K562 (cell line): ENCODE measurements at regions not wholly inside any gene's neighbourhood (a gene's known extent, or its start where the extent isn't known, plus 50 kb on each side); places are given as distances from the start of the nearest gene placed in this dataset.

Source experiments
- ATAC-seq: fragments of 200-7000 bp; cut with Tn5 transposase; 3 replicates; pipeline ENCODE4 v1.9.1; 2020; ENCODE audit warnings: moderate library complexity
- BruUV-seq: library from RNA; stranded (reverse); fragments of 400-500 nt; replicated peaks from 2 replicates; lab custom pipeline; 2021; lab: Mats Ljungman, UMichigan
- CTCF ChIA-PET: fragments of 300-600 bp; formaldehyde crosslinking; extraction: SDS; loops from one replicate; lab custom pipeline; 2021; ENCODE audit warnings: low intra/inter-chr PET ratio; lab: Yijun Ruan, JAX
- POLR2A ChIA-PET: fragments of 300-600, 350-650 bp; sonication (Branson Sonifier 250); formaldehyde crosslinking; extraction: SDS; loops from one replicate; lab custom pipeline; 2021; ENCODE audit warnings: antibody characterized with exemption, inconsistent platforms; lab: Yijun Ruan, JAX
- DNase-seq, 4 experiments: peaks; one replicate each; pipeline versions ENCODE4 v3.0.0 to v3.0.0-alpha.2; 2011 to 2018; ENCODE audit warnings: low spot score in 3 of 4, mixed read lengths in 3 of 4; ENCODE audit errors: extremely low read depth in 1 of 4
- FAIRE-seq: peaks from 2 replicates; lab custom pipeline; 2011; peaks lifted over from hg19 to GRCh38; lab: Jason Lieb, UNC
- H2AFZ ChIP-seq: 2 replicates; pipeline ENCODE4 v1.6.0; 2011; ENCODE audit warnings: low read depth, low read length, control low read depth, inconsistent platforms
- H3K27ac ChIP-seq: fragments of 200-600 bp; 3 replicates; pipeline ENCODE4 v1.8.0; 2011; ENCODE audit warnings: low read depth, mild to moderate bottlenecking, control low read depth, inconsistent platforms, low read length, moderate library complexity, mixed read lengths; ENCODE audit errors: extremely low read depth
- H3K27me3 ChIP-seq, 2 experiments: fragments of 300-600 bp in 1 of 2; 2 replicates in 1 of 2; 3 replicates in 1 of 2; pipeline versions ENCODE4 v1.6.0 to v1.8.0; 2011; ENCODE audit warnings: inconsistent platforms in 2 of 2, low read length in 2 of 2, mild to moderate bottlenecking in 1 of 2, mixed read lengths in 1 of 2, moderate library complexity in 1 of 2; ENCODE audit not compliant: control insufficient read depth in 2 of 2, insufficient read depth in 2 of 2
- H3K36me3 ChIP-seq: fragments of 300-600 bp; 3 replicates; pipeline ENCODE4 v1.8.0; 2011; ENCODE audit warnings: mild to moderate bottlenecking, low read length, inconsistent platforms; ENCODE audit not compliant: control insufficient read depth, insufficient read depth
- H3K4me1 ChIP-seq, 2 experiments: fragments of 200-600 bp in 1 of 2; replicated peaks in 1 of 2; 2 replicates in 1 of 2; 3 replicates in 1 of 2; pipeline versions ENCODE4 v1.5.1 to v1.8.0; 2011; ENCODE audit warnings: inconsistent platforms in 2 of 2, low read length in 2 of 2, mild to moderate bottlenecking in 1 of 2, mixed read lengths in 1 of 2, moderate library complexity in 1 of 2; ENCODE audit not compliant: control insufficient read depth in 2 of 2, insufficient read depth in 2 of 2
- H3K4me2 ChIP-seq: 2 replicates; pipeline ENCODE4 v1.6.1; 2011; ENCODE audit warnings: low read length, control low read depth, inconsistent platforms, mixed read lengths; ENCODE audit not compliant: insufficient read depth
- H3K4me3 ChIP-seq: fragments of 200-600 bp; sonication (generic), shearing (Covaris generic); 2 replicates; pipeline ENCODE4 v1.5.1; 2016; ENCODE audit warnings: control low read depth, inconsistent platforms
- H3K79me2 ChIP-seq: fragments of 200-600 bp; 3 replicates; pipeline ENCODE4 v1.8.0; 2011; ENCODE audit warnings: low read length, inconsistent platforms; ENCODE audit not compliant: control insufficient read depth, insufficient read depth
- H3K9ac ChIP-seq, 2 experiments: 2 replicates each; pipeline versions ENCODE4 v1.6.0 to v1.6.1; 2011; ENCODE audit warnings: low read depth in 2 of 2, low read length in 2 of 2, control low read depth in 1 of 2, inconsistent platforms in 1 of 2, mild to moderate bottlenecking in 1 of 2, mixed read lengths in 1 of 2; ENCODE audit not compliant: insufficient read depth in 1 of 2
- H3K9me1 ChIP-seq: one replicate; pipeline ENCODE4 v1.6.0; 2011; ENCODE audit warnings: inconsistent platforms, mild to moderate bottlenecking, low read length, moderate library complexity; ENCODE audit not compliant: control insufficient read depth, insufficient read depth
- H3K9me3 ChIP-seq: replicated peaks from 2 replicates; pipeline ENCODE4 v1.5.1; 2011; ENCODE audit warnings: low read depth, low read length, inconsistent platforms; ENCODE audit not compliant: control insufficient read depth, insufficient read depth
- H4K20me1 ChIP-seq: replicated peaks from 2 replicates; pipeline ENCODE4 v1.6.1; 2011; ENCODE audit warnings: low read length, inconsistent platforms, mixed read lengths; ENCODE audit not compliant: control insufficient read depth, insufficient read depth
- CCAR2 ChIP-seq: fragments of 200-400 bp; formaldehyde crosslinking; IDR thresholded peaks from 2 replicates; pipeline ENCODE4 v1.6.1; 2017; ENCODE audit warnings: mild to moderate bottlenecking, low read depth, low read length
- CSDE1 ChIP-seq, 2 experiments: fragments of 450-650 bp; IDR thresholded peaks; 2 replicates each; pipeline ENCODE4 v1.6.1; 2016; ENCODE audit warnings: mild to moderate bottlenecking in 1 of 2
- HCFC1 ChIP-seq: IDR thresholded peaks from 2 replicates; pipeline ENCODE4 v1.6.1; 2012; ENCODE audit warnings: low read depth, low read length, improper control_type of control experiment
- MAFG ChIP-seq: fragments of 450-650 bp; conservative IDR thresholded peaks from 2 replicates; pipeline ENCODE4 v1.6.1; 2016; ENCODE audit warnings: missing genetic modification characterization, missing compliant biosample characterization
- NFE2L1 ChIP-seq: fragments of 450-650 bp; IDR thresholded peaks from 2 replicates; pipeline ENCODE4 v1.6.1; 2016; ENCODE audit warnings: missing genetic modification characterization, low read depth, mild to moderate bottlenecking, missing compliant biosample characterization, moderate library complexity, borderline replicate concordance
- POLR2AphosphoS2 ChIP-seq: IDR thresholded peaks from 2 replicates; pipeline ENCODE4 v1.6.1; 2012; ENCODE audit warnings: low read length, improper control_type of control experiment
- RBM25 ChIP-seq: fragments of 200-400 bp; formaldehyde crosslinking; IDR thresholded peaks from 2 replicates; pipeline ENCODE4 v1.6.1; 2018; ENCODE audit warnings: low read length, low read depth, moderate library complexity; ENCODE audit not compliant: severe bottlenecking
- SRF ChIP-seq, 2 experiments: fragments of 250-450, 450-650 bp in 1 of 2; sonication (Bioruptor Pico) in 1 of 2; sonication (generic) in 1 of 2; formaldehyde crosslinking; IDR thresholded peaks; 2 replicates each; pipeline versions ENCODE4 v1.5.0 to v1.5.1; 2020 to 2022; ENCODE audit warnings: mild to moderate bottlenecking in 1 of 2, missing genetic modification reagents in 1 of 2
- TFAM ChIP-seq: fragments of 250-450 bp; sonication (Bioruptor Pico); conservative IDR thresholded peaks from 2 replicates; pipeline ENCODE4 v1.5.0; 2021; ENCODE audit warnings: mild to moderate bottlenecking, moderate library complexity
- ZNF347 ChIP-seq: fragments of 450-650 bp; formaldehyde crosslinking; IDR thresholded peaks from 2 replicates; pipeline ENCODE4 v1.4.0; 2020; ENCODE audit warnings: low read depth, mild to moderate bottlenecking, moderate library complexity
- ZNF445 ChIP-seq: fragments of 250-450 bp; sonication (Bioruptor Pico); IDR thresholded peaks from 2 replicates; pipeline ENCODE4 v1.4.0; 2020; ENCODE audit warnings: low read depth, mild to moderate bottlenecking, moderate library complexity
- in situ Hi-C: fragments of 300-500 bp; cut with MboI; formaldehyde crosslinking; loops from 4 replicates; pipeline ENCODE4 v1.15.0; 2018; ENCODE audit warnings: inconsistent platforms, mixed read lengths
- intact Hi-C: fragments of 100-400 bp; cut with micrococcal nuclease; formaldehyde crosslinking; loops from 2 replicates; pipeline ENCODE4 v1.14.2; 2022

GRCh38 chr13:58850161-58850560 lies 1218.6 kb downstream of the PCDH17 start:
- Histone ChIP-seq H3K9me1 (no peaks in the 10 kb centered on the region), H3K36me3 (no peaks in the 10 kb centered on the region), H3K27ac (no peak overlapping the region), H3K4me3 (no peak overlapping the region), H3K4me1 (no peaks in the 10 kb centered on the region), H4K20me1 (no peaks in the 10 kb centered on the region), H3K79me2 (no peaks in the 10 kb centered on the region), H3K27me3 (no peaks in the 10 kb centered on the region), H3K4me2 (no peak overlapping the region), H2AFZ (no peak overlapping the region), H3K9me3 (no peaks in the 10 kb centered on the region), H3K9ac (no peak overlapping the region)
- ChIA-PET CTCF (no interaction called here), POLR2A (no interaction called here)
- in situ Hi-C loops (no loop called here), intact Hi-C loops (no loop called here)
- TF ChIP-seq TFAM (CRISPR knock-in tag) (no peak), HCFC1 (no peak), POLR2AphosphoS2 (no peak), RBM25 (no peak), MAFG (no peak), SRF (CRISPR knock-in tag; IDR thresholded peaks at IDR 0.05) (no peak), ZNF445 (no peak), ZNF347 (CRISPR knock-in tag) (no peak), CCAR2 (no peak), NFE2L1 (tag) (no peak), CSDE1 (IDR thresholded peaks at IDR 0.05) (no peak)
- FAIRE-seq (no peak), DNase-seq (no peak), ATAC-seq (no peak)
- BruUV-seq: no TSS peak
